ENCODE measurements at regions not wholly inside any gene's neighbourhood (a gene's known extent, or its start where the extent isn't known, plus 50 kb on each side); places are given as distances from the start of the nearest gene placed in this dataset.

GRCh38 chr10:128528781-128529180 lies 402.6 kb upstream of the MKI67 start:
- no peak for TF ChIP-seq CTCF (IDR thresholded peaks at IDR 0.05)
- TF ChIP-seq POLR2AphosphoS5 (IDR thresholded peaks at IDR 0.05) = no peak

All from sigmoid colon (tissue), 4 donors.